K562 (cell line): ENCODE measurements at regions not wholly inside any gene's neighbourhood (a gene's known extent, or its start where the extent isn't known, plus 50 kb on each side); places are given as distances from the start of the nearest gene placed in this dataset.

ENCODE experiments used
- CEBPZ ChIP-seq: fragments of 150-350 bp; IDR thresholded peaks from 2 replicates; pipeline ENCODE4 v1.6.1; 2014; ENCODE audit warnings: low read depth, mild to moderate bottlenecking, low read length, borderline replicate concordance
- ELF2 ChIP-seq: fragments of 250-450 bp; sonication (Bioruptor Pico); IDR thresholded peaks from 2 replicates; pipeline ENCODE4 v1.5.0; 2021; ENCODE audit warnings: mild to moderate bottlenecking
- GABPA ChIP-seq: fragments of 200-800 bp; sonication (Bioruptor generic); conservative IDR thresholded peaks from 2 replicates; pipeline ENCODE4 v1.6.1; 2016; ENCODE audit warnings: low read depth, missing genetic modification characterization, missing compliant biosample characterization
- HES1 ChIP-seq: fragments of 450-650 bp; IDR thresholded peaks from 2 replicates; pipeline ENCODE4 v1.6.1; 2016; ENCODE audit warnings: low read depth, mild to moderate bottlenecking, moderate library complexity
- KAT7 ChIP-seq: sonication (generic); formaldehyde crosslinking; IDR thresholded peaks from 2 replicates; pipeline ENCODE4 v1.8.0; 2022; ENCODE audit warnings: missing genetic modification reagents, mild to moderate bottlenecking, borderline replicate concordance
- KLF16 ChIP-seq: IDR thresholded peaks from 2 replicates; pipeline ENCODE4 v1.6.1; 2016; ENCODE audit warnings: antibody characterized with exemption
- MAFG ChIP-seq: fragments of 450-650 bp; conservative IDR thresholded peaks from 2 replicates; pipeline ENCODE4 v1.6.1; 2016; ENCODE audit warnings: missing genetic modification characterization, missing compliant biosample characterization
- MED1 ChIP-seq: sonication (generic); formaldehyde crosslinking; IDR thresholded peaks from 2 replicates; pipeline ENCODE4 v1.8.1; 2023; ENCODE audit warnings: missing genetic modification reagents, borderline replicate concordance
- NFIX ChIP-seq: fragments of 250-450 bp; sonication (Bioruptor Pico); IDR thresholded peaks from 2 replicates; pipeline ENCODE4 v1.4.0; 2020; ENCODE audit warnings: low read depth, mild to moderate bottlenecking, moderate library complexity
- PHF8 ChIP-seq: fragments of 200-600 bp; sonication (generic); IDR thresholded peaks from 2 replicates; pipeline ENCODE4 v1.6.1; 2012; ENCODE audit warnings: mixed run types, mild to moderate bottlenecking, inconsistent platforms, low read length, moderate library complexity, borderline replicate concordance
- POLR3A ChIP-seq: IDR thresholded peaks from 2 replicates; pipeline ENCODE4 v1.6.1; 2011; ENCODE audit warnings: borderline replicate concordance, mild to moderate bottlenecking, moderate library complexity; ENCODE audit not compliant: insufficient read length, insufficient read depth; ENCODE audit errors: extremely low read depth
- PRDM10 ChIP-seq: fragments of 450-650 bp; IDR thresholded peaks from 2 replicates; pipeline ENCODE4 v1.6.1; 2018; ENCODE audit not compliant: partially characterized antibody
- RAD21 ChIP-seq, 2 experiments: fragments of 250-450 bp in 1 of 2; fragments of 450-650 bp in 1 of 2; sonication (Bioruptor Pico) in 1 of 2; formaldehyde crosslinking in 1 of 2; IDR thresholded peaks in 1 of 2; conservative IDR thresholded peaks in 1 of 2; 2 replicates each; pipeline versions ENCODE4 v1.4.0 to v1.8.0; 2020 to 2022; ENCODE audit warnings: mild to moderate bottlenecking in 2 of 2, moderate library complexity in 1 of 2
- SMARCA4 ChIP-seq: fragments of 450-650 bp; IDR thresholded peaks from 2 replicates; pipeline ENCODE4 v1.6.1; 2016
- SMC3 ChIP-seq: conservative IDR thresholded peaks from 2 replicates; pipeline ENCODE4 v1.6.1; 2011; ENCODE audit warnings: low read depth, low read length, improper control_type of control experiment; ENCODE audit not compliant: insufficient read depth
- SRSF1 ChIP-seq: fragments of 200-400 bp; formaldehyde crosslinking; IDR thresholded peaks from 2 replicates; pipeline ENCODE4 v1.6.1; 2017; ENCODE audit warnings: mild to moderate bottlenecking, low read depth, low read length, moderate library complexity
- ZBED1 ChIP-seq: IDR thresholded peaks from 2 replicates; pipeline ENCODE4 v1.6.1; 2014
- ZKSCAN1 ChIP-seq: fragments of 150-350 bp; IDR thresholded peaks from 2 replicates; pipeline ENCODE4 v1.6.1; 2016; ENCODE audit warnings: low read depth, low read length
- ZNF165 ChIP-seq: fragments of 250-450 bp; sonication (Bioruptor Pico); IDR thresholded peaks from 2 replicates; pipeline ENCODE4 v1.4.0; 2020; ENCODE audit warnings: borderline replicate concordance
- ZNF41 ChIP-seq: fragments of 250-450 bp; sonication (Bioruptor Pico); conservative IDR thresholded peaks from 2 replicates; pipeline ENCODE4 v1.4.0; 2020; ENCODE audit warnings: mild to moderate bottlenecking
- ZNF655 ChIP-seq: fragments of 250-450 bp; sonication (Bioruptor Pico); IDR thresholded peaks from 2 replicates; pipeline ENCODE4 v1.5.0; 2021

- TF ChIP-seq PRDM10 (no peak), ZBED1 (no peak), POLR3A (no peak), ZKSCAN1 (no peak), SMC3 (peak; percentile 69), ZNF165 (CRISPR knock-in tag) (no peak), MED1 (no peak), GABPA (tag) (no peak), HES1 (no peak), ZNF41 (CRISPR knock-in tag) (no peak), SRSF1 (no peak), PHF8 (no peak), ELF2 (no peak), KLF16 (peak; percentile 52), ZNF655 (CRISPR knock-in tag) (no peak), MAFG (peak; percentile 62), CEBPZ (no peak), SMARCA4 (0 out of 2 replicates have a peak, but pooled peaks have one; percentile 45), NFIX (CRISPR knock-in tag) (no peak), RAD21 (CRISPR knock-in tag; conservative IDR thresholded peaks at IDR 0.05 in 1 of 2, IDR thresholded peaks at IDR 0.05 in 1 of 2) (peak; percentile 79 to 89), KAT7 (CRISPR knock-in tag) (no peak)
These were observed 248.2 kb upstream of the KLF14 start (continued) for GRCh38 chr7:130982160-130982638.
